ENCODE measurements at regions not wholly inside any gene's neighbourhood (a gene's known extent, or its start where the extent isn't known, plus 50 kb on each side); places are given as distances from the start of the nearest gene placed in this dataset.

DNA sequence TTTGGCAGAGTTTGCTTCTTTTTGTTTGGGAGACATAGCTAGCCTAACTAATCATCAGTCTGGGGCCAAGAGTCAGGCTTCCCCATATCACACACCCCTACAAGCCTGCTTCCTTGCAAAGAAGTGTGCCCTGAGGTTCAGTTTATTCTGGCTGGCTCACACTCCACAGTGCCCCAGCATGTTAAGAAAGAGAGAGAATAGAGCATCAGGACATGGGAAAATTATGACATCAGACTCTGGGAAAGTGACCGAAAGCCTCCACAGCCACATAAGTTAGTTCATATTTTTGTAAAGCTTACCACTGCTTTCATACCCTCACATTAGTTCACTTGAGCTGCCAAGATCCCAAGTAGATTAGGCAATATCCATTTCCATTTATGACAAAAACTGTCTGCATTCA, 63.0 kb upstream of the CFAP161 start:
- no peak for TF ChIP-seq SP1 (IDR thresholded peaks at IDR 0.05)
- TF ChIP-seq, protein P1, sequence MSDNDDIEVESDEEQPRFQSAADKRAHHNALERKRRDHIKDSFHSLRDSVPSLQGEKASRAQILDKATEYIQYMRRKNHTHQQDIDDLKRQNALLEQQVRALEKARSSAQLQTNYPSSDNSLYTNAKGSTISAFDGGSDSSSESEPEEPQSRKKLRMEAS (IDR thresholded peaks at IDR 0.05) = no peak
- no peak for TF ChIP-seq NR2F2 (IDR thresholded peaks at IDR 0.05)
- TF ChIP-seq, protein P2, sequence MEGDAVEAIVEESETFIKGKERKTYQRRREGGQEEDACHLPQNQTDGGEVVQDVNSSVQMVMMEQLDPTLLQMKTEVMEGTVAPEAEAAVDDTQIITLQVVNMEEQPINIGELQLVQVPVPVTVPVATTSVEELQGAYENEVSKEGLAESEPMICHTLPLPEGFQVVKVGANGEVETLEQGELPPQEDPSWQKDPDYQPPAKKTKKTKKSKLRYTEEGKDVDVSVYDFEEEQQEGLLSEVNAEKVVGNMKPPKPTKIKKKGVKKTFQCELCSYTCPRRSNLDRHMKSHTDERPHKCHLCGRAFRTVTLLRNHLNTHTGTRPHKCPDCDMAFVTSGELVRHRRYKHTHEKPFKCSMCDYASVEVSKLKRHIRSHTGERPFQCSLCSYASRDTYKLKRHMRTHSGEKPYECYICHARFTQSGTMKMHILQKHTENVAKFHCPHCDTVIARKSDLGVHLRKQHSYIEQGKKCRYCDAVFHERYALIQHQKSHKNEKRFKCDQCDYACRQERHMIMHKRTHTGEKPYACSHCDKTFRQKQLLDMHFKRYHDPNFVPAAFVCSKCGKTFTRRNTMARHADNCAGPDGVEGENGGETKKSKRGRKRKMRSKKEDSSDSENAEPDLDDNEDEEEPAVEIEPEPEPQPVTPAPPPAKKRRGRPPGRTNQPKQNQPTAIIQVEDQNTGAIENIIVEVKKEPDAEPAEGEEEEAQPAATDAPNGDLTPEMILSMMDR (IDR thresholded peaks at IDR 0.05; ENCODE audit: low read depth, low read length, missing input control) = no peak
- TF ChIP-seq, protein P3, sequence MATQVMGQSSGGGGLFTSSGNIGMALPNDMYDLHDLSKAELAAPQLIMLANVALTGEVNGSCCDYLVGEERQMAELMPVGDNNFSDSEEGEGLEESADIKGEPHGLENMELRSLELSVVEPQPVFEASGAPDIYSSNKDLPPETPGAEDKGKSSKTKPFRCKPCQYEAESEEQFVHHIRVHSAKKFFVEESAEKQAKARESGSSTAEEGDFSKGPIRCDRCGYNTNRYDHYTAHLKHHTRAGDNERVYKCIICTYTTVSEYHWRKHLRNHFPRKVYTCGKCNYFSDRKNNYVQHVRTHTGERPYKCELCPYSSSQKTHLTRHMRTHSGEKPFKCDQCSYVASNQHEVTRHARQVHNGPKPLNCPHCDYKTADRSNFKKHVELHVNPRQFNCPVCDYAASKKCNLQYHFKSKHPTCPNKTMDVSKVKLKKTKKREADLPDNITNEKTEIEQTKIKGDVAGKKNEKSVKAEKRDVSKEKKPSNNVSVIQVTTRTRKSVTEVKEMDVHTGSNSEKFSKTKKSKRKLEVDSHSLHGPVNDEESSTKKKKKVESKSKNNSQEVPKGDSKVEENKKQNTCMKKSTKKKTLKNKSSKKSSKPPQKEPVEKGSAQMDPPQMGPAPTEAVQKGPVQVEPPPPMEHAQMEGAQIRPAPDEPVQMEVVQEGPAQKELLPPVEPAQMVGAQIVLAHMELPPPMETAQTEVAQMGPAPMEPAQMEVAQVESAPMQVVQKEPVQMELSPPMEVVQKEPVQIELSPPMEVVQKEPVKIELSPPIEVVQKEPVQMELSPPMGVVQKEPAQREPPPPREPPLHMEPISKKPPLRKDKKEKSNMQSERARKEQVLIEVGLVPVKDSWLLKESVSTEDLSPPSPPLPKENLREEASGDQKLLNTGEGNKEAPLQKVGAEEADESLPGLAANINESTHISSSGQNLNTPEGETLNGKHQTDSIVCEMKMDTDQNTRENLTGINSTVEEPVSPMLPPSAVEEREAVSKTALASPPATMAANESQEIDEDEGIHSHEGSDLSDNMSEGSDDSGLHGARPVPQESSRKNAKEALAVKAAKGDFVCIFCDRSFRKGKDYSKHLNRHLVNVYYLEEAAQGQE (IDR thresholded peaks at IDR 0.05) = no peak
- TF ChIP-seq, protein P4, sequence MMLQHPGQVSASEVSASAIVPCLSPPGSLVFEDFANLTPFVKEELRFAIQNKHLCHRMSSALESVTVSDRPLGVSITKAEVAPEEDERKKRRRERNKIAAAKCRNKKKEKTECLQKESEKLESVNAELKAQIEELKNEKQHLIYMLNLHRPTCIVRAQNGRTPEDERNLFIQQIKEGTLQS (IDR thresholded peaks at IDR 0.05) = no peak
- TF ChIP-seq, protein P5, sequence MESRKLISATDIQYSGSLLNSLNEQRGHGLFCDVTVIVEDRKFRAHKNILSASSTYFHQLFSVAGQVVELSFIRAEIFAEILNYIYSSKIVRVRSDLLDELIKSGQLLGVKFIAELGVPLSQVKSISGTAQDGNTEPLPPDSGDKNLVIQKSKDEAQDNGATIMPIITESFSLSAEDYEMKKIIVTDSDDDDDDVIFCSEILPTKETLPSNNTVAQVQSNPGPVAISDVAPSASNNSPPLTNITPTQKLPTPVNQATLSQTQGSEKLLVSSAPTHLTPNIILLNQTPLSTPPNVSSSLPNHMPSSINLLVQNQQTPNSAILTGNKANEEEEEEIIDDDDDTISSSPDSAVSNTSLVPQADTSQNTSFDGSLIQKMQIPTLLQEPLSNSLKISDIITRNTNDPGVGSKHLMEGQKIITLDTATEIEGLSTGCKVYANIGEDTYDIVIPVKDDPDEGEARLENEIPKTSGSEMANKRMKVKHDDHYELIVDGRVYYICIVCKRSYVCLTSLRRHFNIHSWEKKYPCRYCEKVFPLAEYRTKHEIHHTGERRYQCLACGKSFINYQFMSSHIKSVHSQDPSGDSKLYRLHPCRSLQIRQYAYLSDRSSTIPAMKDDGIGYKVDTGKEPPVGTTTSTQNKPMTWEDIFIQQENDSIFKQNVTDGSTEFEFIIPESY (IDR thresholded peaks at IDR 0.05) = no peak
- TF ChIP-seq RXRA (IDR thresholded peaks at IDR 0.05) = no peak
- no peak for TF ChIP-seq RAD21 (IDR thresholded peaks at IDR 0.05)
- TF ChIP-seq EGR1 (IDR thresholded peaks at IDR 0.05; ENCODE audit: low read depth in 2 of 2) = no peak
- TF ChIP-seq JUND (IDR thresholded peaks at IDR 0.05) = no peak
- H3K36me3 ChIP-seq (ENCODE audit: control insufficient read depth in 4 of 4, insufficient read depth in 3 of 4, low read depth in 1 of 4, low read length in 3 of 4) = no peaks in the 10 kb centered on the region
- no peaks in the 10 kb centered on the region for H3K9me3 ChIP-seq (ENCODE audit: control insufficient read depth in 4 of 4, low read length in 3 of 4)
- H3K27ac ChIP-seq (ENCODE audit: low read depth in 1 of 2, low read length in 2 of 2) = no peak overlapping the region
- 86% methylated on average over 1 of the region's 1 CpG for WGBS
- H3K27me3 ChIP-seq (ENCODE audit: control insufficient read depth in 4 of 4, insufficient read depth in 4 of 4, low read length in 3 of 4) = no peaks in the 10 kb centered on the region
- H3K4me3 ChIP-seq (ENCODE audit: low read depth in 1 of 3, low read length in 3 of 3) = no peak overlapping the region
- no peak for DNase-seq (ENCODE audit: low spot score)
- no peak overlapping the region for H3K9ac ChIP-seq (ENCODE audit: low read depth in 1 of 2, low read length in 2 of 2)
- peaks cover 0 to 6% (median 0%) of the 10 kb centered on the region in 4 donors for H3K4me1 ChIP-seq (ENCODE audit: control insufficient read depth in 4 of 4, insufficient read depth in 4 of 4, low read length in 3 of 4)

DNA sequence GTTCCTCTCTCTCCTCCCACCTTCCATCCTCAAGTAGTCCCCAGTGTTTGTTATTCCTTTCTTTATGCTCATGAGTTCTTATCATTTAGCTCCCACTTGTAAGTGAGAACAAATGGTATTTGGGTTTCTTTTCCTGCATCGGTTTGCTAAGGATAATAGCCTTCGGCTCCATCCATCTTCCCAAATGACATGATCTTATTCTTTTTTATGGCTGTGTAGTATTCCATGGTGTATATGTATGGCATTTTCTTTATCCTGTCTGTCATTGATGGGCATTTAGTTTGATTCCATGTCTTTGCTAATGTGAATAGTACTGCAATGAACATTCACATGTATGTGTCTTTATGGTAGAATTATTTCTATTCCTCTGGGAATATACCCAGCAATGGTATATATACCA, 62.4 kb upstream of the CFAP161 start:
- TF ChIP-seq FOXA1 (IDR thresholded peaks at IDR 0.05) (no peak), TAF1 (conservative IDR thresholded peaks at IDR 0.05) (no peak), NR2F2 (IDR thresholded peaks at IDR 0.05) (no peak), YY1 (IDR thresholded peaks at IDR 0.05) (no peak), FOXA2 (IDR thresholded peaks at IDR 0.05) (no peak), GABPA (IDR thresholded peaks at IDR 0.05 in 1 of 2, conservative IDR thresholded peaks at IDR 0.05 in 1 of 2) (no peak)
- Histone ChIP-seq H3K36me3 (ENCODE audit: control insufficient read depth in 4 of 4, insufficient read depth in 3 of 4, low read depth in 1 of 4, low read length in 3 of 4) (no peaks in the 10 kb centered on the region), H3K27me3 (ENCODE audit: control insufficient read depth in 4 of 4, insufficient read depth in 4 of 4, low read length in 3 of 4) (no peaks in the 10 kb centered on the region), H3K4me1 (ENCODE audit: control insufficient read depth in 4 of 4, insufficient read depth in 4 of 4, low read length in 3 of 4) (peaks cover 0 to 6% (median 0%) of the 10 kb centered on the region in 4 donors), H3K9ac (ENCODE audit: low read depth in 1 of 2, low read length in 2 of 2) (no peak overlapping the region), H3K27ac (ENCODE audit: low read depth in 1 of 2, low read length in 2 of 2) (no peak overlapping the region), H3K9me3 (ENCODE audit: control insufficient read depth in 4 of 4, low read length in 3 of 4) (no peaks in the 10 kb centered on the region), H3K4me3 (ENCODE audit: low read depth in 1 of 3, low read length in 3 of 3) (no peak overlapping the region)
- WGBS = 93% methylated on average over 2 of the region's 2 CpGs
- DNase-seq (ENCODE audit: low spot score) = no peak

All from liver (tissue), 8 donors.